AG10803 (cell line): ENCODE measurements at regions not wholly inside any gene's neighbourhood (a gene's known extent, or its start where the extent isn't known, plus 50 kb on each side); places are given as distances from the start of the nearest gene placed in this dataset.
A peak's percentile ranks its signal among the peaks of the same experiment; 100 is the strongest.

Experiments used
- DNase-seq: peaks from one replicate; pipeline ENCODE4 v3.0.0; 2010; ENCODE audit warnings: low read depth
- H3K4me3 ChIP-seq: 2 replicates; pipeline ENCODE4 v1.5.1; 2011; ENCODE audit warnings: mild to moderate bottlenecking, low read length, control low read depth
- CTCF ChIP-seq: conservative IDR thresholded peaks from 2 replicates; pipeline ENCODE4 v1.5.1; 2011; ENCODE audit warnings: mild to moderate bottlenecking, low read length, control low read depth, inconsistent platforms

DNA sequence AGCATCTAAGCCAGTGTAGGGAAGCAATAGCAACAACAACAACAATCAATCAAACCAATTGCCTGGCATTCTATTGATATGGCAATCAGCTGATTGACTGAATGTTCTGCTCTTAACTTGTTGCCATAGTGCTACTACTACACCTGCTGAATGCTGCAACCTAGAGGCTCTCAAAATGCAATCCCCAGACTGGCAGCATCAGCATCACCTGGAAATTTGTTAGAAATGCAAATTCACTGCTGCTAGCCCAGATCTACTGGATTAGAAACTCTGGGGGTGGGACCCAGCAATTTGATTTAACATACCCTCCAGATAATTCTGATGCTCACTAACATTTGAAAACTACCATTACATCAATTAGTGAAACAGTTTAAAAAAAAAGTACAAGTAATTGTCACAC lies 363.6 kb downstream of the SNAPC1 start:
- no peak for DNase-seq
- TF ChIP-seq CTCF = no peak
- H3K4me3 ChIP-seq = no peak overlapping the region

- DNase-seq = peak; percentile 59
Observed at GRCh38 chr14:62126879-62127478, 364.8 kb downstream of the SNAPC1 start.

GRCh38 chr14:62130441-62130840 lies 368.2 kb downstream of the SNAPC1 start:
- no peak for DNase-seq
- TF ChIP-seq CTCF = no peak
- no peak overlapping the region for H3K4me3 ChIP-seq

More at GRCh38 chr14:62126879-62127478, 364.8 kb downstream of the SNAPC1 start:
- peak; percentile 97 for TF ChIP-seq CTCF
- no peak overlapping the region for H3K4me3 ChIP-seq

DNA sequence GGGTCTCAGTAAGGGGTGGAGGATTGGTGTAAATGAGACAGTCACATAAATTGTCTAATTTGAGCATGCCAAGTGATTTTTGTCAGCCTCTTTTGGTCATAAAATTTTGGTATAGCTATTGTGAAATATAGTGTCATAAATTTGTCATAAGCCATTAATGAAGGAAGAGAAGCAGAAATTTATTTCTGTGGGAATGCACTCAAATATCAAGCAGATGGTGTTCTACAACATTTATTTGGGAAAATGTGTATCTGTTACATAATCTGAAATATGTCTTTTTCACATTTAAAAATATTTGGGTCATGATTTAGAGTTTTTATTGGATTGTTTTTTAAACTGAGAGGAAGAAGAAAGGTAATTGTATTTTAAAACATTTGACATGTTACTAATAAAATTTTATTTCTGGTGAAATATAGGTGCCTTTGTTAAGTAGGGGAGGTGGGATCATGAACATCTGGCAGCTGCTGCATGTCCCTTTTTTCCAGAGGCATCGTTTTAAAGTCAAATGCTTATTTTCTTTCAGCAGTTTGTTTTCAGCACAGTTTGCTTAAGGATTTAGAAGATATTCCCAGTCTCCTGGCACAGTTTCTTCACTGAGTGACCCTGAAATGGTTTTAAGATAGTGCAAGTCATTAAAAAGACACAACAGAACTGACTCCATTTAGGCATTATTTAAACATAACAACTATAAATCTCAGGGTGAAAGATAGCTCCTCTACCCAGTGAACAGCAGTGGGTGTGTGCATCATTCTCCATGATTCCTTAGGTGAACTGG lies 371.7 kb downstream of the SNAPC1 start:
- DNase-seq = no peak
- no peak overlapping the region for H3K4me3 ChIP-seq
- TF ChIP-seq CTCF = no peak

DNA sequence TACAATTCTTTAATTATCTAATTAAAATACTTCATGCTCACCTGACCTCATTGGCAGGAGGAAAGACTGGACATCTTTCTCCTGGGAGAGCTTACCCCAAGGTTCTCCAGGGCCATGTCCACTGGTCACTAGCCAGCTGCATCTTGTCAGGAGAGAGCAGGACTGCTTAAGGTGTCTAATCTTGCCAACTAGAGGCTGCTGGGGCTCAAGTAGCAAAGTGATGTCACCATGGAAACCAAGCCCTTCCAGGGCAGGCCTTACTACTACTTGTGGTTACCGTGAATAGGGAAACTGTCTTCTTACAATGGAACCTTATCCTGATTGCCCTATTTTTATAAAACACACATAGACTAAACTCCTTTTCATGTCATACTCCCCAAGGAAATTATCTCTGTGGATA lies 376.4 kb downstream of the SNAPC1 start:
- H3K4me3 ChIP-seq = no peak overlapping the region
- TF ChIP-seq CTCF = no peak
- no peak for DNase-seq

- DNase-seq = no peak
- no peak for TF ChIP-seq CTCF
- H3K4me3 ChIP-seq = no peak overlapping the region
Observed at GRCh38 chr14:62141139-62141538, 378.9 kb downstream of the SNAPC1 start.

DNA sequence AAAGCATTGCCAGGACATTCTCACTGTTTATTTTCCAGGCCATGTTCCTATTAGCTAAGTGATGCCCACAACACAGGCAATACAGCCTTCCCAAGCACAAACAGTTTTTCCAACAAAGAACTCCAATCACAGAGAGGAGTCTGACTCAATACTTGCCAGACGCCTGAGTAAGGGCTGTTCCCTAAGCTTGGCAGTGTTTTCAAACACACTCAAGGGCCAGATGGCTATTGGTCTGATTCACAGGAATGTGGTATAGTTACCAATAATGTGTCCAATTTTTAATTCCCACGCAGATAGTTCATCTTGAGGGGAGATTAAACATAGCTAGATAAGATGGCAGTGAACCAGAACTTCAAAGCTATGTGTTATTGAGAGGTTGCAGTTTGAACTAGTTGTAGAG lies 381.0 kb downstream of the SNAPC1 start:
- TF ChIP-seq CTCF = no peak

More for the DNA sequence above, 381.0 kb downstream of the SNAPC1 start:
- DNase-seq = peak; percentile 46
- no peak overlapping the region for H3K4me3 ChIP-seq
